ENCODE measurements at regions not wholly inside any gene's neighbourhood (a gene's known extent, or its start where the extent isn't known, plus 50 kb on each side); places are given as distances from the start of the nearest gene placed in this dataset.

DNA sequence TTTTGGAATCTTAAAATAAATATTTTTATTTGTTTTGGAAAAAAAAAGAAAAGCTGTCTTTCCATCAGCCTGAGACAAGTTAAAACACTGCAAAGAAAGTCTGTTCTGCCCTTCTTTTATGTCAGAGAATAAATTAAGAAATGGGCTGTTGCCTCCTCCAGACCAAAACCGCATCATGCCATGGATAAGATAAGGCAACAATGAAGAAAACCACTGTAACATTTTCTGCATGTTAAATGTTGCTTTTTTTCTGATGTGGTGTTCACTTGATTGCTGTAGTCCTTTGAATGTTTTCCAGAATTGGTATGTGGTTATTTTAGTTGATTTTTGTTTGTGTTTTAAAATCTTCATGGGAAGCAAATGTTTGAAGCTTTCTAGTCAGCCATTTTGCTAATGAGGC is 319.2 kb upstream of the CNTN5 start:
- no peaks in the 10 kb centered on the region for H3K27me3 ChIP-seq (ENCODE audit: control insufficient read depth, insufficient read depth, low read length)
- H3K14ac ChIP-seq (replicated peaks; ENCODE audit: low read depth, low read length): no peak overlapping the region
- H3K9ac ChIP-seq (ENCODE audit: low read depth, low read length): no peak overlapping the region
- H3K4me1 ChIP-seq (ENCODE audit: control insufficient read depth, insufficient read depth, low read length): no peaks in the 10 kb centered on the region
- H4K20me1 ChIP-seq (ENCODE audit: insufficient read depth, low read length): no peaks in the 10 kb centered on the region
- dilution Hi-C loops (cut with HindIII; ENCODE audit: low sequenced_read_pairs, unreplicated experiment) (no loop called here), in situ Hi-C loops (cut with MboI; ENCODE audit: low sequenced_read_pairs) (no loop called here), intact Hi-C loops (cut with micrococcal nuclease) (no loop called here)
- no peak overlapping the region for H3K18ac ChIP-seq (ENCODE audit: low read depth, low read length)
- no peaks in the 10 kb centered on the region for H3K79me1 ChIP-seq (ENCODE audit: low read depth in 1 of 2, low read length in 2 of 2)
- no peak overlapping the region for H2BK120ac ChIP-seq (ENCODE audit: low read depth, low read length)
- no peak overlapping the region for H2AK9ac ChIP-seq (replicated peaks; ENCODE audit: low read depth, low read length, poor library complexity)
- H2AFZ ChIP-seq (replicated peaks; ENCODE audit: low read length, poor library complexity): no peak overlapping the region
- H3K9me1 ChIP-seq (ENCODE audit: insufficient read depth, low read length): no peaks in the 10 kb centered on the region
- WGBS, 2 experiments (ENCODE audit: extremely low coverage in 2 of 2, insufficient read length in 1 of 2): no CpG with 5 or more reads among the region's 1 CpG
- H3K4ac ChIP-seq (ENCODE audit: low read depth, low read length): no peak overlapping the region
- no peak overlapping the region for H2BK20ac ChIP-seq (ENCODE audit: low read depth, low read length)
- no peak overlapping the region for H2BK5ac ChIP-seq (ENCODE audit: low read depth, low read length, poor library complexity, severe bottlenecking)
- H3K36me3 ChIP-seq (ENCODE audit: control insufficient read depth, insufficient read depth, low read length): no peaks in the 10 kb centered on the region
- H2AK5ac ChIP-seq (ENCODE audit: low read depth, low read length): no peak overlapping the region
- ATAC-seq (ENCODE audit: low read depth): no peak
- BruUV-seq (replicated peaks): no TSS peak
- no peak overlapping the region for H4K8ac ChIP-seq (ENCODE audit: low read depth in 2 of 2, low read length in 2 of 2)
- no peak overlapping the region for H3K56ac ChIP-seq (ENCODE audit: extremely low read depth, insufficient read depth, low read length)
- no peak overlapping the region for H3K4me2 ChIP-seq (ENCODE audit: low read depth, low read length)
- H3K4me3 ChIP-seq (ENCODE audit: insufficient read depth, low read depth, low read length): no peak overlapping the region
- H2BK15ac ChIP-seq (ENCODE audit: low read depth, low read length): no peak overlapping the region
- no peak for DNase-seq
- H4K5ac ChIP-seq (ENCODE audit: low read depth, low read length): no peak overlapping the region
- CTCF ChIA-PET: no interaction called here
- POLR2A ChIA-PET (ENCODE audit: unreplicated experiment): no interaction called here
- H3K27ac ChIP-seq (ENCODE audit: insufficient read depth, low read length): no peak overlapping the region
- peaks cover 6% of the 10 kb centered on the region for H3K9me3 ChIP-seq (ENCODE audit: control insufficient read depth, insufficient read depth, low read length)
- no peak overlapping the region for H4K91ac ChIP-seq (ENCODE audit: insufficient read depth, low read depth, low read length)
- no peak overlapping the region for H3K23ac ChIP-seq (ENCODE audit: low read depth, low read length)
- TF ChIP-seq, protein P1, sequence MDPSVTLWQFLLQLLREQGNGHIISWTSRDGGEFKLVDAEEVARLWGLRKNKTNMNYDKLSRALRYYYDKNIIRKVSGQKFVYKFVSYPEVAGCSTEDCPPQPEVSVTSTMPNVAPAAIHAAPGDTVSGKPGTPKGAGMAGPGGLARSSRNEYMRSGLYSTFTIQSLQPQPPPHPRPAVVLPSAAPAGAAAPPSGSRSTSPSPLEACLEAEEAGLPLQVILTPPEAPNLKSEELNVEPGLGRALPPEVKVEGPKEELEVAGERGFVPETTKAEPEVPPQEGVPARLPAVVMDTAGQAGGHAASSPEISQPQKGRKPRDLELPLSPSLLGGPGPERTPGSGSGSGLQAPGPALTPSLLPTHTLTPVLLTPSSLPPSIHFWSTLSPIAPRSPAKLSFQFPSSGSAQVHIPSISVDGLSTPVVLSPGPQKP (IDR thresholded peaks at IDR 0.05; ENCODE audit: borderline replicate concordance, low read depth, low read length): no peak
- TF ChIP-seq RFX5 (IDR thresholded peaks at IDR 0.05; ENCODE audit: low read depth, low read length) (no peak), MAZ (IDR thresholded peaks at IDR 0.05; ENCODE audit: borderline replicate concordance, low read depth, low read length) (no peak), MXI1 (IDR thresholded peaks at IDR 0.05; ENCODE audit: borderline replicate concordance, low read depth, low read length) (no peak), POLR2A (IDR thresholded peaks at IDR 0.05; ENCODE audit: low read depth, low read length) (no peak), CHD1 (IDR thresholded peaks at IDR 0.05; ENCODE audit: low read depth, low read length) (no peak), MAFK (IDR thresholded peaks at IDR 0.05; ENCODE audit: low read depth, low read length) (no peak), RCOR1 (IDR thresholded peaks at IDR 0.05; ENCODE audit: insufficient replicate concordance, low read length) (no peak), FOS (IDR thresholded peaks at IDR 0.05; ENCODE audit: low read depth, low read length) (no peak), NFE2L2 (IDR thresholded peaks at IDR 0.05; ENCODE audit: low read depth, low read length) (no peak)
- TF ChIP-seq, protein P2, sequence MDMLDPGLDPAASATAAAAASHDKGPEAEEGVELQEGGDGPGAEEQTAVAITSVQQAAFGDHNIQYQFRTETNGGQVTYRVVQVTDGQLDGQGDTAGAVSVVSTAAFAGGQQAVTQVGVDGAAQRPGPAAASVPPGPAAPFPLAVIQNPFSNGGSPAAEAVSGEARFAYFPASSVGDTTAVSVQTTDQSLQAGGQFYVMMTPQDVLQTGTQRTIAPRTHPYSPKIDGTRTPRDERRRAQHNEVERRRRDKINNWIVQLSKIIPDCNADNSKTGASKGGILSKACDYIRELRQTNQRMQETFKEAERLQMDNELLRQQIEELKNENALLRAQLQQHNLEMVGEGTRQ (IDR thresholded peaks at IDR 0.05; ENCODE audit: low read depth, low read length): no peak

All from IMR-90 (cell line).